Effector CD4-positive, alpha-beta T cell (primary cell): ENCODE measurements at regions not wholly inside any gene's neighbourhood (a gene's known extent, or its start where the extent isn't known, plus 50 kb on each side); places are given as distances from the start of the nearest gene placed in this dataset.
"Not testable (repeated sequence)": the region's sequence is repeated elsewhere in the genome, so short reads cannot be mapped to it uniquely, and the experiment has no call there.

Experiments used
- DNase-seq: peaks from one replicate; pipeline ENCODE4 v3.0.0-alpha.2; 2020

- DNase-seq, result not testable (repeated sequence)
Measured at GRCh38 chr9:63912451-63912850, 1372.6 kb downstream of the FOXD4L5 start.

GRCh38 chr9:63909076-63909475 lies 1375.9 kb downstream of the FOXD4L5 start:
- not testable (repeated sequence) for DNase-seq

- DNase-seq, result not testable (repeated sequence)
Measured at GRCh38 chr9:63899637-63900190, 1385.3 kb downstream of the FOXD4L5 start.

GRCh38 chr9:63881386-63881785 lies 1403.6 kb downstream of the FOXD4L5 start:
- not testable (repeated sequence) for DNase-seq

GRCh38 chr9:63876380-63876779 lies 1408.6 kb downstream of the FOXD4L5 start:
- DNase-seq, result not testable (repeated sequence)

GRCh38 chr9:63859475-63860215 lies 1425.4 kb downstream of the FOXD4L5 start:
- no peak for DNase-seq

- DNase-seq, result not testable (repeated sequence)
Measured at GRCh38 chr9:63859090-63859474, 1425.9 kb downstream of the FOXD4L5 start.

- DNase-seq, result not testable (repeated sequence)
Measured at GRCh38 chr9:63853140-63853751, 1431.8 kb downstream of the FOXD4L5 start.

- DNase-seq, result not testable (repeated sequence)
Measured at GRCh38 chr9:63824804-63825203, 1460.2 kb downstream of the FOXD4L5 start.

GRCh38 chr9:63823375-63824201 lies 1461.4 kb downstream of the FOXD4L5 start:
- DNase-seq, result not testable (repeated sequence)

- DNase-seq, result not testable (repeated sequence)
Measured at GRCh38 chr9:63822615-63823374, 1462.2 kb downstream of the FOXD4L5 start.

GRCh38 chr9:63821293-63821692 lies 1463.7 kb downstream of the FOXD4L5 start:
- DNase-seq, result not testable (repeated sequence)

GRCh38 chr9:63820882-63821281 lies 1464.1 kb downstream of the FOXD4L5 start:
- DNase-seq, result not testable (repeated sequence)

- not testable (repeated sequence) for DNase-seq
Measured at GRCh38 chr9:63820383-63820782, 1464.6 kb downstream of the FOXD4L5 start.

GRCh38 chr9:63817622-63818518 lies 1467.1 kb downstream of the FOXD4L5 start:
- peak; percentile 45 for DNase-seq

GRCh38 chr9:63816751-63817621 lies 1468.0 kb downstream of the FOXD4L5 start:
- peak; percentile 48 for DNase-seq

GRCh38 chr9:63814970-63815669 lies 1469.9 kb downstream of the FOXD4L5 start:
- not testable (repeated sequence) for DNase-seq

- not testable (repeated sequence) for DNase-seq
Measured at GRCh38 chr9:63813391-63814021, 1471.5 kb downstream of the FOXD4L5 start.

- DNase-seq, result not testable (repeated sequence)
Measured at GRCh38 chr9:63812822-63813221, 1472.2 kb downstream of the FOXD4L5 start.
